SK-N-SH treated with all-trans-retinoic acid at 6 μM for 48 hours (cell line): ENCODE measurements at regions not wholly inside any gene's neighbourhood (a gene's known extent, or its start where the extent isn't known, plus 50 kb on each side); places are given as distances from the start of the nearest gene placed in this dataset.

Experiments used
- ATAC-seq: fragments of 200-7000 bp; cut with Tn5 transposase; 3 replicates; pipeline ENCODE4 v1.9.1; 2020; ENCODE audit warnings: mild to moderate bottlenecking, moderate library complexity
- BACH2 ChIP-seq: fragments of 250-450 bp; sonication (Bioruptor Pico); IDR thresholded peaks from 2 replicates; pipeline ENCODE4 v1.9.0; 2021; ENCODE audit warnings: mild to moderate bottlenecking, borderline replicate concordance
- CREB5 ChIP-seq: fragments of 250-450 bp; sonication (Bioruptor Pico); IDR thresholded peaks from 2 replicates; pipeline ENCODE4 v1.5.1; 2020; ENCODE audit warnings: low read depth, mild to moderate bottlenecking, moderate library complexity
- CSDC2 ChIP-seq: fragments of 250-450 bp; sonication (Bioruptor Pico); IDR thresholded peaks from 2 replicates; pipeline ENCODE4 v1.5.0; 2020; ENCODE audit warnings: mild to moderate bottlenecking, moderate library complexity
- CSRNP3 ChIP-seq: fragments of 250-450 bp; sonication (Bioruptor Pico); IDR thresholded peaks from 2 replicates; pipeline ENCODE4 v1.5.1; 2021; ENCODE audit warnings: mild to moderate bottlenecking, moderate library complexity
- GLIS3 ChIP-seq: fragments of 250-450 bp; sonication (Bioruptor Pico); IDR thresholded peaks from 2 replicates; pipeline ENCODE4 v1.5.0; 2020; ENCODE audit warnings: mild to moderate bottlenecking, moderate library complexity
- ISL1 ChIP-seq: fragments of 250-450 bp; sonication (Bioruptor Pico); IDR thresholded peaks from 2 replicates; pipeline ENCODE4 v2.1.2; 2022; ENCODE audit warnings: mild to moderate bottlenecking, moderate library complexity
- PATZ1 ChIP-seq: fragments of 250-450 bp; sonication (Bioruptor Pico); IDR thresholded peaks from 2 replicates; pipeline ENCODE4 v1.8.0; 2020; ENCODE audit warnings: mild to moderate bottlenecking, moderate library complexity, borderline replicate concordance
- POU6F1 ChIP-seq: fragments of 250-450 bp; sonication (Bioruptor Pico); IDR thresholded peaks from 2 replicates; pipeline ENCODE4 v1.8.0; 2021; ENCODE audit warnings: low read depth, mild to moderate bottlenecking, moderate library complexity, borderline replicate concordance
- PPARA ChIP-seq: fragments of 250-450 bp; sonication (Bioruptor Pico); IDR thresholded peaks from 2 replicates; pipeline ENCODE4 v1.5.0; 2020; ENCODE audit warnings: mild to moderate bottlenecking, borderline replicate concordance
- TCF4 ChIP-seq: fragments of 250-450 bp; sonication (Bioruptor Pico); IDR thresholded peaks from 2 replicates; pipeline ENCODE4 v1.8.0; 2021; ENCODE audit warnings: mild to moderate bottlenecking, moderate library complexity, borderline replicate concordance
- TSHZ2 ChIP-seq: fragments of 250-450 bp; sonication (Bioruptor Pico); IDR thresholded peaks from 2 replicates; pipeline ENCODE4 v1.5.0; 2020; ENCODE audit warnings: mild to moderate bottlenecking, moderate library complexity
- ZC3H10 ChIP-seq: fragments of 250-450 bp; sonication (Bioruptor Pico); IDR thresholded peaks from 2 replicates; pipeline ENCODE4 v1.5.1; 2021; ENCODE audit warnings: mild to moderate bottlenecking, moderate library complexity
- ZFP3 ChIP-seq: fragments of 250-450 bp; sonication (Bioruptor Pico); IDR thresholded peaks from 2 replicates; pipeline ENCODE4 v1.5.0; 2020; ENCODE audit warnings: mild to moderate bottlenecking, moderate library complexity
- ZFP30 ChIP-seq: fragments of 450-650 bp; formaldehyde crosslinking; IDR thresholded peaks from 2 replicates; pipeline ENCODE4 v1.5.0; 2022; ENCODE audit warnings: mild to moderate bottlenecking, moderate library complexity
- ZNF565 ChIP-seq: fragments of 450-650 bp; formaldehyde crosslinking; conservative IDR thresholded peaks from 2 replicates; pipeline ENCODE4 v1.5.0; 2020; ENCODE audit warnings: low read depth, mild to moderate bottlenecking, moderate library complexity
- ZNF70 ChIP-seq: fragments of 450-650 bp; formaldehyde crosslinking; IDR thresholded peaks from 2 replicates; pipeline ENCODE4 v1.5.0; 2020; ENCODE audit warnings: mild to moderate bottlenecking, moderate library complexity

- TF ChIP-seq PATZ1 (CRISPR knock-in tag): no peak
Measured at GRCh38 chr2:37868866-37869265, 56.2 kb upstream of the RMDN2 start (continued).

GRCh38 chr2:37869304-37869703, 55.8 kb upstream of the RMDN2 start:
- no peak for ATAC-seq

More at GRCh38 chr2:37869304-37869703, 55.8 kb upstream of the RMDN2 start:
- TF ChIP-seq ZFP30 (no peak), BACH2 (CRISPR knock-in tag) (no peak), ZNF565 (CRISPR knock-in tag) (no peak), ISL1 (no peak), POU6F1 (CRISPR knock-in tag) (no peak), CREB5 (no peak), CSRNP3 (CRISPR knock-in tag) (no peak), TCF4 (CRISPR knock-in tag) (no peak), TSHZ2 (no peak), ZFP3 (CRISPR knock-in tag) (no peak), GLIS3 (CRISPR knock-in tag) (no peak), ZC3H10 (CRISPR knock-in tag) (no peak), ZNF70 (no peak), PATZ1 (CRISPR knock-in tag) (no peak), PPARA (no peak), CSDC2 (no peak)
